Fibroblast of skin of abdomen (primary cell): ENCODE measurements at regions not wholly inside any gene's neighbourhood (a gene's known extent, or its start where the extent isn't known, plus 50 kb on each side); places are given as distances from the start of the nearest gene placed in this dataset.
A peak's percentile ranks its signal among the peaks of the same experiment; 100 is the strongest.
"Not testable (repeated sequence)": the region's sequence is repeated elsewhere in the genome, so short reads cannot be mapped to it uniquely, and the experiment has no call there.

Source experiments
- DNase-seq: peaks from one replicate; pipeline ENCODE4 v3.0.0-alpha.2; 2013

DNA sequence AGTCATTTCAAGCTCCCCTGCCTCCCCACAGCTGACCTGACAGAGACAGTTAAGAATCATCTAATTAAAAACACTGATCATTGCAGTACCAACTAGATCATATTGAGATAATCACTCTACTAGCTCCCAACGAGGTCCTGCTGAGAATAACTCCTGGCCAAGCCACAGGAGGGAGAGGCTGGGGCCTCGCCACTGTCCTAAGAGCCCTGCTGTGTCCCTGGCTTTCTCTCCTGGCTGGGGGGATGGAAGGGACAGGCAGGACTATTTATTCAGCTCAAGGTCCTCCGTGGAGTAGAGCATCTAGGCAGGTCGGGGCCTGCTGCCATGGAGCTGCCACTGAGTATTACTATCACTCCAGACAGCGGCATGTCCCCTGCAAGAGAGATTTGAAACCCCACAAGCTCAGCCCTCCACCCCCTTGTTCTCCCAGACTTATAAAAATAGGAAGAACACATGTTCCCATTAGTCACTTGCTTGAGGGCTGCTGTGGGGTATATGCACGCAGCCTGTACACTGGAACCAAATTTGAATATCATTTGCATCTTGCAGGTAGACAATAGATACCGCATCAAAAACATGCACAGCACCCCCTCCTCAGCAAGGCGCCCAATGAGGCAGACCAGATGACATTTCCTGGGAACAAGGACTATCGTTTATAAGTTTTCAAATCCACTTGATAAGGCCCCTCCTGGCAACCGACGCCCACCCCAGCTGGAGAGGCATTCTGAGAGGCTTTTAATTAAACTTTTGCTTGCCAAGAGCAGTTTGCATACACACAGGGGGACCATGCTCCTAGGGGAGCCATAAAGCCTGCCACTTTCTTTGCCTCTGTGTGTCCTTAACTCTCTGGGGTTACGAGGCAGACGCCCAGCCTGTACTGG lies 385.2 kb upstream of the ZFHX3 start:
- DNase-seq = no peak

DNA sequence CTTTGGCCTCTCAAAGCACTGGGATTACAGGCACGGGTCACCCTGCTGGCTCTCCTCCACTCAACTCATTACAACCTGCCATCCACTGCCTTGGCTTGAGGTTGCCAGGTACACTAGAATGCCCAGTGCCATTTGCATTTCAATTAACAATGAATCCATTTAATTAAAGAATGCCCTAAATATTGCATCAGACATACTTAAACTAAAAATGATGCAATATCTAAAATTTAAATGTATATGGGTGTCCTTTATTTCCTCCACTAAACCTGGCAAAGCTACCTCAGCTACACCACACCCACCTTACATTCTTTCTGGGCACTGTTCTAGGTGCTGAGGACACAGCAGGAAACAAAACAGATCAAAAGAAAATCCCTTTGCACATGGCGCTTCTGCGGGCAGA lies 382.2 kb upstream of the ZFHX3 start:
- DNase-seq = no peak

DNA sequence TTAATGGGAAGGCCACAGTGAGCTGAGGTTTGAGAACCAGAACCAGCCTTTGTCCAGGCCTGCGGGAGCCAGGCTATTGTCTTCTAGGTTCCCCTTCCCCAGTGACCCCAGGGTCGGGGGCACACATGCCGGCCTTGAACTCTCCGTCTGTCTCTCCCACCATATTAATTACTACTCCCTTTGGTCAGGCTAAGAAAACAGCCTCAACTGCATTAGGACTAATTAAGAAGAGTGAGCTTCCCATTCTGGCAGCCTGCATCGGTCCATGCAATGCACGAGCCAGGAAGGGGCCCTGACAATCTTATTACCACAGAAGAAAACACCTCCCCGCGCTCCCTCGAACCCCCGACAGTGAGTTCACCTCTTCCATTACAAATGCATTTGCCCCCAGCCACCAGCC lies 380.2 kb upstream of the ZFHX3 start:
- DNase-seq = no peak

- no peak for DNase-seq
Measured at GRCh38 chr16:73427164-73427563, 379.2 kb upstream of the ZFHX3 start.

- peak; percentile 20 for DNase-seq
Measured at GRCh38 chr16:73426433-73427160, 378.7 kb upstream of the ZFHX3 start.

DNA sequence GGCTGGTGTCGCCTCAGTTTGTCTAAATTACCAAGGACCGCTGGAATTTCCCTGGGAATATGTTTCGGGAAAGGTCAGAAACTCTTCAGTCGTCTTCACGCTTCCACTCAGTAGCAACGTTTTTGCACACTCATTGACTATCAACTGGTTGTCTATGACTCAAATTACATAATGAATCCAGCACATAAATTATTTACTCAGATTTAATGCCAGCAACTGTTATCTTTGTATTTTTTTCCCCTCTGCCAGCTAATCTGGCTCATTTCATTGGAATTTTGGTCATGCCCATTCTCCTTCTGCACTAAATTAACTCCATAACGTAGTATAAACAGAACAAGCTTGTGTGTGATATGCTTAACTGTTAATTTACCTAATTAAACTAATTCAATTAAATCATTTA lies 372.7 kb upstream of the ZFHX3 start:
- DNase-seq = no peak

DNA sequence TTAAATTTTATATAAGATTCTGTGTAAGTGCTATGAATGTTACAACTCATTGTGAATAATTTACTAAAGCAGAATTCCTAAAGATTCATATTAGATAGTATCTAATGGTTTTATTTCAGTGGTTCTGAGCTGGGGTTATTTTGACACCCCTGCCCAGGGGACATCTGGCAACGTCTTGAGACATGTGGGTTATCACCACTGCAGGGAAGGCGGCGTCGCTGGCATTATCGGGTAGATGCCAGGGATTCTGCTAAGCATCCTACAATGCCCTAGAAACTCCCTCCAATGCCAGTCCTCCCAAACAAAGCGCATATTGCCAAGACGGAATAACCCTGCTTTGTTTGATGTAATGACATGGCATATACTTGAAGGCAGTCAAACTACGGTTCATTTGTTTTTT lies 372.3 kb upstream of the ZFHX3 start:
- DNase-seq = no peak

DNA sequence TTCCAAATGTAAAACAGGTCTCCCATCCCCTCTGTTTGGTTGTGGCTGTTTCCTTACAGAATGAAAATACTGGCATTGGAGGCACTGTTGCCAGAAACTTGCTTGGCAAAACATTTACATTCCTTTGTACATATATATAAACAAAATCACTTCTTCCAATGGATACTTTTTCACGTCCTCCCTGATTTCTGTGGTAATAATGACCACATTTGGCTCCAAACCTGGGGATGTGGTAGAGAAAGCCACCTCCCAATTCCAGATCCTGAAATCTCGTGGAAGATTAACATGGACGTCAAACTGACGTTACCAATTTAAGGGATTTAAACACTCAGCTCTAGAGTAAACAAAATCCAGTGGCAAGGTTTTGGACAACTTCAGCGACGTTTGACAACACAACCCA lies 370.8 kb upstream of the ZFHX3 start:
- DNase-seq = peak; percentile 1

- no peak for DNase-seq
Measured at GRCh38 chr16:73418051-73418450, 370.1 kb upstream of the ZFHX3 start.

DNA sequence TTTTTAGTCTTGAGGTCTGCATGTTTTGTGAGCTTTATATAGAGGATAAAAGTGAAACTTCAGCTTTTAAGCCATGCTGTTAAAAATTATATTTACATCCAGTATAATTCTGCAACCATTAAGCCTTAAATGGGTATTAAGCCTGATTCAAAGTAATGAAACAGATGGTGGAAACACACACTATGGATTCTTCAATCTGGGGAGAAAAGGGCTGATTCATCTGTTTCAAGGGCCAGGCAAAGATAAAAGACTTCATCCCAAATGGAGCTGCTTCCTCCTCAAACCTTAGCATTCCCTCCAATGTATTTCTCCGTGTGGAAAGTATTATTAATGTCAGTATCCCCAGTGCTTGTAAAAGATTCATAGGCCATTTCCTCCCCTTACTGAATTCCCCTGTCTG lies 367.4 kb upstream of the ZFHX3 start:
- DNase-seq = no peak

DNA sequence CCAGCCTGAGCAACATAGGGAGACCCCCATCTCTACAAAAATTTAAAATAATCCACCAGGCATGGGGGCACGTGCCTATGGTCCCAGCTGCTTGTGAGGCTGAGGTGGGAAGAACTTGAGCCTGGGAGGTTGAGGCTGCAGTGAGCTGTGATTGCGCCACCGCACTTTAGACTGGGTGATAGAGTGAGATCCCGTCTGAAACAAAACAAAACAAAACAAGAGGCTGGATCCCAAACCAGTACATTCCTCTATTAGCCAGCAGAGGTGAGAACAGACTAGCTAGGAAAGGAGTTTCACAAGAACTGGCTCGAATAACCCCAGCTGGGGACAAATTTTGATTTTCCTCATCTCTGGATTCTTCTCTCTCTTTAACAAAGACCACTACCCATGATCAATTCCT lies 366.7 kb upstream of the ZFHX3 start:
- DNase-seq = no peak

DNA sequence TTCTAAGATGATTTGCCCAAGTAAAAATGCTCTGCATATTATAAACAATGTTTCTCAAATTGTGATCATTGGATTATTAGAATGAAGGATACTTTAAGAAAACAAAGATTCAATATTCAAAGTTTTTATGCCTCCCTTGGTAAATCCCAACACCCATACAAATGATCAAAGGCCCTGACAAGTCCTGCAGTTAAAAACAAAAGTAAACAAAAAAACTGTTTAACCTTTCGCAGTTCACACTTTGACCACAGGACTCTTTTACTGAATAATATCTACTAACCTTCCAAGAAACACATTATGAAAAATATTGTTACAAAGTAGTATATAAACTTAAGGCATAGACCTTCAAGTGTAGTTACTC lies 365.9 kb upstream of the ZFHX3 start:
- DNase-seq = no peak

GRCh38 chr16:73413091-73413829 lies 365.3 kb upstream of the ZFHX3 start:
- no peak for DNase-seq

DNA sequence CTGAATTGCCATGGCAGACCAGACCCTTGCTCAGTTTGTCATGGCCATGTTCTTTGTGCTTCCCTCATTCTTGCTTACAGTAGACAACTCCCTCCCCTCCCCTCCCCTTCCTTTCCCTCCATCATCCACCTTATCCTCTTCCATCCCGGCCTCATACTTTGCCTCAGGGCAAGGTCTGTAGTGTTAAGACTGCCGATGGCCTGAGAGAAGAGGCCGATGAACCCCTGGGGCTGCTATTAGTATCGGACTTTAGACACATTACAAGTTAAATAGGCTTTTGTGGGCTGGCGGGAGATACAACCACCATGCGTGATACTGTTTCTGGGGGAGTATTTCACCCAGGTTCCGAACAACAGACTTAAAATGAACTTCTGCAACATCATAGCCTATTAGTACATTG lies 364.5 kb upstream of the ZFHX3 start:
- DNase-seq = no peak

GRCh38 chr16:73408716-73409115 lies 360.8 kb upstream of the ZFHX3 start:
- DNase-seq = no peak

GRCh38 chr16:73408311-73408710 lies 360.4 kb upstream of the ZFHX3 start:
- no peak for DNase-seq

DNA sequence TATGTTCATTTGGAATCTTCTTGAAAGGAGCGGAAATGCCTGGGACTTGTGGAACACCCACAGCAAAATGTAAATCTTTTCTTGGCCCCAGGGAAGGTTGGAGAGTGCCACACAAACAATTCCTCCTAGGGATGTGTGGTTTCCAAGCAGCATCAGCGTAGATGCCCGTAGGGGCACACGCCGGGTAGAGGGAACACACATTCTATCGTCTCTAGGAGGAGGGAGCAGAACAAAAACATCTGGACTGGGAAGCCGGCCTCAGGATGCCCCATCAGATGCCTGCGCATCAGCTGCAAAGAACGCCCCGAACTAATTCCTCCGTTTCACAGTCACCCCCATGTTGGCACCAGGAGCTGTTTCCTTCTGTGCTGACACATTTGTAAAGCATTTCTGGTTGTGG lies 357.9 kb upstream of the ZFHX3 start:
- peak; percentile 35 for DNase-seq

DNA sequence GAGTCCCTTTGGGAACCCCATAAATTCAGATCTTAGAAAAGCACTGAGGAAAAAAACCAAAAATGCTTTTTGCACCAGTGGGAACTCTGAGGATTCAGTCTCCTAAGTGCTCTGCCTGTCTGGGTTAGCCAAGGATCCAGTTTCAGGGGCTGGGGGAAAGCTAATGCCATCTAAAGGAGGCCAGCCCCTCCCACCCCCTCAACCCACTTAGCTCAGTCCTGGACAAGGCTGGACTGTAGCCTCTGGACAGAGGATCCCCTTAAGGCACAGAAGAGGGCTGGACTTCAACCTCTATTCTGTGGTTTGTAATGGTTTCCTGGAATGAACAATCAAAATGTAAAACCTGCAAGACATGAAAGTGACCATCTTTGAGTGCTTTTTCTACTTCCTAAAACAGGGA lies 356.1 kb upstream of the ZFHX3 start:
- no peak for DNase-seq

DNA sequence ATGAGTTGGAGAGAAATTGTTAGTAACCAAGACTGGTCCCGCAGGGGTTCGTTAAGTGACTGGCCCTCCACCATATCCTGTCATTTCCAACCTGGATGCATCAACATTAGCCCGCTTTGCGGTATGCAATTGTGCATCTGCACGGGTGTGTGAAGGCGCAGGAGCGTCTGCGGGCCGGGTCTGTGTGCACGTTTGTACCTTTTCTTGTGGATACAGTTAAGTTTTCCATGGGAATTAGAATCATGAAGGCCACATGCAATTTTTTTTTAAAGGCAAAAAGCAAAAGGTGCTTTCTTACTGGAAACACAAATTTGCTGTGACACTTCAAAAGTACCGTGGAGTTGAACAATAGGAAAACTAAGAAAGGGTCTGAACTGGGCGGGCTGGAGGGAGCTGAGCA lies 355.4 kb upstream of the ZFHX3 start:
- no peak for DNase-seq

GRCh38 chr16:73400951-73401350 lies 353.0 kb upstream of the ZFHX3 start:
- DNase-seq = no peak

DNA sequence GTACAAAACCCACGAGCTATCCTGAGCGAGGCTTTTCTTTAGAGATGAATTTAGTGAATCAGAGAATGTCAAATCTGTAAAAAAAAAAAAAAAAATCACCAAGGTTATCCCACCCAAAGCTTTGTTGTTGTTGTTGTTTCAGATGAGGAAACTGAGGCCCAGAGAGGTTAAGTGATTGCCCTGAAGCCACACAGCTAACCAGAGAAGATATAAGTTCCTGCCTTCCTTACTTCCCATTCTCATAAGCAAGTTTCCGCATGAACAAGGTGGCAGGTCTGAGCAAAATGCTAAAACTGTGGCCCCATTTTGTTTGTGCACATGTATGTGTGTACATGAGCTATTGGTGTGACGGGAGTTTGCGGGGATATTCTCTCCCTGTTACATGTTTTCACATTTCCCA lies 352.1 kb upstream of the ZFHX3 start:
- DNase-seq = no peak

DNA sequence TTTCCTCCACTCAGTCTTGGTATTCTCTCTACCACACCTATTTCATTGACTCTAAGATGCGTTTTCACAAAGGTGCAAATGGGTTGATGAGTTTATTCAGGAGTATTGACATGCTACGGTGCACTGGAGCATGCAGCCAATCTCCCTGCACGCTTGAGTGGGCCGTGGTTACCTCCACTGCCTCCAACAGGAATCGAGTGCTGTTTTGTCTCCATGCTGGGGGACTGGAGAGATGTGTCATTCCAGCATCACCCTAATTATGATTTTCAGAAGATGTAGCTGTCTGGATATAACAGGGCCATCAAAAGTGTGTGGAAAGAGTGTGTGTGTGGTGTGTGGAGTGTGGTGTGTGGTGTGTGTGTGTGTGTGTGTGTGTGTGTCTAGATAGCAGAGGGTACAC lies 351.6 kb upstream of the ZFHX3 start:
- DNase-seq = no peak

GRCh38 chr16:73398604-73399003 lies 350.7 kb upstream of the ZFHX3 start:
- DNase-seq = not testable (repeated sequence)

DNA sequence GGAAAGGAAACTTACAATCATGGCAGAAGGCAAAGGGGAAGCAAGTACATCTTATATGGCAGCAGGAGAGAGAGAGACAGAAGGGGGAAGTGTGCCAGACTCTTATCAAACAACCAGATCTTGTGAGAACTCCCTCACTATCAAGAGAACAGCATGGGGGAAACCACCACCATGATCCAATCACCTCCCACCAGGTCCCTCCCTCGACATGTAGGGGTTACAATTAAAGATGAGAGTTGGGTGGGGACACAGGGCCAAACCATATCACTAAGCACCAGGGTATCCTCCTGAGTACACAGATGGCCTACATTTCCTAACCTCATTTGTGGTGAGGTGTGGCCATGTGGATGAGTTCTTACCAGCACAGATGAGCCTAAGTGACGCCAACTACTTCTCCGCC lies 348.6 kb upstream of the ZFHX3 start:
- no peak for DNase-seq
